HG03095 (cell line): ENCODE measurements at regions not wholly inside any gene's neighbourhood (a gene's known extent, or its start where the extent isn't known, plus 50 kb on each side); places are given as distances from the start of the nearest gene placed in this dataset.
"Not testable (repeated sequence)": the region's sequence is repeated elsewhere in the genome, so short reads cannot be mapped to it uniquely, and the experiment has no call there.

Experiments used
- ATAC-seq: cut with Tn5 transposase; IDR thresholded peaks from one replicate; pipeline ENCODE4 v1.9.1; 2021; ENCODE audit warnings: moderate library complexity; ENCODE audit not compliant: unreplicated experiment

- no peak for ATAC-seq
These were observed 323.6 kb upstream of the DIPK2B start for GRCh38 chrX:45524296-45524695.

- ATAC-seq: no peak
These were observed 317.9 kb upstream of the DIPK2B start for GRCh38 chrX:45518552-45518951.

GRCh38 chrX:45517090-45517973, 316.7 kb upstream of the DIPK2B start:
- no peak for ATAC-seq

- ATAC-seq: no peak
These were observed 314.9 kb upstream of the DIPK2B start for GRCh38 chrX:45515262-45516215.

- no peak for ATAC-seq
These were observed 312.4 kb upstream of the DIPK2B start for GRCh38 chrX:45513042-45513441.

GRCh38 chrX:45508454-45508853, 307.8 kb upstream of the DIPK2B start:
- ATAC-seq: no peak

- ATAC-seq: no peak
These were observed 305.6 kb upstream of the DIPK2B start for GRCh38 chrX:45506149-45506730.

- no peak for ATAC-seq
These were observed 304.5 kb upstream of the DIPK2B start for GRCh38 chrX:45505214-45505613.

- ATAC-seq: not testable (repeated sequence)
These were observed 303.2 kb upstream of the DIPK2B start for GRCh38 chrX:45503787-45504362.

GRCh38 chrX:45502396-45502795, 301.7 kb upstream of the DIPK2B start:
- ATAC-seq: no peak

GRCh38 chrX:45497290-45497689, 296.6 kb upstream of the DIPK2B start:
- ATAC-seq: no peak

GRCh38 chrX:45485719-45486118, 285.0 kb upstream of the DIPK2B start:
- no peak for ATAC-seq

- ATAC-seq: no peak
These were observed 279.3 kb upstream of the DIPK2B start for GRCh38 chrX:45479835-45480422.

GRCh38 chrX:45479196-45479834, 278.6 kb upstream of the DIPK2B start:
- ATAC-seq: no peak

GRCh38 chrX:45472968-45473367, 272.3 kb upstream of the DIPK2B start:
- ATAC-seq: no peak

- ATAC-seq: not testable (repeated sequence)
These were observed 266.9 kb upstream of the DIPK2B start for GRCh38 chrX:45467537-45467936.

- not testable (repeated sequence) for ATAC-seq
These were observed 255.1 kb upstream of the DIPK2B start for GRCh38 chrX:45455732-45456131.

- ATAC-seq: no peak
These were observed 253.6 kb upstream of the DIPK2B start for GRCh38 chrX:45454290-45454689.

- no peak for ATAC-seq
These were observed 249.3 kb upstream of the DIPK2B start for GRCh38 chrX:45449982-45450381.

- no peak for ATAC-seq
These were observed 247.3 kb upstream of the DIPK2B start for GRCh38 chrX:45447995-45448394.
